SU-DHL-6 (cell line): ENCODE measurements at regions not wholly inside any gene's neighbourhood (a gene's known extent, or its start where the extent isn't known, plus 50 kb on each side); places are given as distances from the start of the nearest gene placed in this dataset.

ENCODE experiments used
- H2AFZ ChIP-seq: fragments of 200-600 bp; sonication (generic); 2 replicates; pipeline ENCODE4 v1.6.1; 2014; ENCODE audit warnings: low read depth, mild to moderate bottlenecking, moderate library complexity, mixed read lengths, antibody characterized with exemption, low read length; ENCODE audit not compliant: severe bottlenecking
- H3F3A ChIP-seq: fragments of 200-600 bp; shearing (Covaris generic); 2 replicates; pipeline ENCODE4 v1.6.0; 2016; ENCODE audit warnings: antibody characterized with exemption, mild to moderate bottlenecking; ENCODE audit not compliant: insufficient read depth
- H3K27ac ChIP-seq: fragments of 200-600 bp; sonication (generic); 2 replicates; pipeline ENCODE4 v1.5.1; 2016; ENCODE audit warnings: low read depth, mild to moderate bottlenecking, low read length, moderate library complexity, mixed read lengths
- H3K27me3 ChIP-seq: fragments of 200-600 bp; sonication (generic), shearing (Covaris generic); 2 replicates; pipeline ENCODE4 v1.6.0; 2014; ENCODE audit warnings: mild to moderate bottlenecking, low read length
- H3K36me3 ChIP-seq: fragments of 200-600 bp; sonication (generic); 2 replicates; pipeline ENCODE4 v1.6.1; 2014; ENCODE audit warnings: mild to moderate bottlenecking, low read length, mixed read lengths
- H3K4me2 ChIP-seq: fragments of 300-600, 200-600 bp; shearing (Covaris generic), sonication (generic); 2 replicates; pipeline ENCODE4 v1.6.0; 2014; ENCODE audit warnings: low read length, low read depth, mild to moderate bottlenecking; ENCODE audit not compliant: poor library complexity, severe bottlenecking
- H3K4me3 ChIP-seq: fragments of 200-600 bp; sonication (generic); 2 replicates; pipeline ENCODE4 v1.5.1; 2014; ENCODE audit warnings: antibody characterized with exemption, low read length, mild to moderate bottlenecking, mixed read lengths; ENCODE audit not compliant: insufficient read depth, poor library complexity, severe bottlenecking
- H3K79me2 ChIP-seq: fragments of 200-600 bp; sonication (generic); 2 replicates; pipeline ENCODE4 v1.6.1; 2014; ENCODE audit warnings: mild to moderate bottlenecking, low read length, moderate library complexity; ENCODE audit not compliant: insufficient read depth
- H3K9ac ChIP-seq: fragments of 200-600 bp; sonication (generic); 2 replicates; pipeline ENCODE4 v1.7.0; 2014; ENCODE audit warnings: mild to moderate bottlenecking, low read length
- H3K9me2 ChIP-seq: fragments of 200-600 bp; sonication (generic); replicated peaks from 2 replicates; pipeline ENCODE4 v1.6.1; 2014; ENCODE audit warnings: low read length; ENCODE audit not compliant: insufficient read depth
- H3K9me3 ChIP-seq: fragments of 200-600 bp; sonication (generic); 2 replicates; pipeline ENCODE4 v1.6.1; 2014; ENCODE audit warnings: low read length, mixed read lengths; ENCODE audit not compliant: insufficient read depth
- H4K20me1 ChIP-seq: fragments of 200-600 bp; sonication (generic); 2 replicates; pipeline ENCODE4 v1.6.1; 2014; ENCODE audit warnings: low read depth, mild to moderate bottlenecking, antibody characterized with exemption, low read length, moderate library complexity, mixed read lengths
- CTCF ChIP-seq: fragments of 200-600 bp; sonication (generic); IDR thresholded peaks from one replicate; pipeline ENCODE4 v1.5.1; 2017; ENCODE audit warnings: antibody characterized with exemption, mild to moderate bottlenecking, low read length, moderate library complexity; ENCODE audit not compliant: insufficient read depth, poor library complexity, severe bottlenecking
- EZH2phosphoT487 ChIP-seq: fragments of 200-600 bp; sonication (generic), shearing (Covaris generic); conservative IDR thresholded peaks from 2 replicates; pipeline ENCODE4 v1.6.1; 2018; ENCODE audit warnings: mild to moderate bottlenecking, antibody characterized with exemption, low read length, moderate library complexity, mixed read lengths

- H3K4me2 ChIP-seq, result no peak overlapping the region
- no peak overlapping the region for H3K27ac ChIP-seq
- no peaks in the 10 kb centered on the region for H4K20me1 ChIP-seq
- no peak overlapping the region for H3K4me3 ChIP-seq
- H3K79me2 ChIP-seq, result no peaks in the 10 kb centered on the region
- H3F3A ChIP-seq, result no peaks in the 10 kb centered on the region
- no peak overlapping the region for H3K9ac ChIP-seq
- no peaks in the 10 kb centered on the region for H3K9me2 ChIP-seq
- H3K9me3 ChIP-seq, result no peaks in the 10 kb centered on the region
- TF ChIP-seq EZH2phosphoT487, result no peak
- TF ChIP-seq CTCF, result no peak
- H3K36me3 ChIP-seq, result no peaks in the 10 kb centered on the region
- H3K27me3 ChIP-seq, result no peaks in the 10 kb centered on the region
- H2AFZ ChIP-seq, result no peak overlapping the region
Measured at GRCh38 chr6:80543151-80543550, 436.7 kb downstream of the BCKDHB start.

- Histone ChIP-seq H3K9me2 (no peaks in the 10 kb centered on the region), H4K20me1 (no peaks in the 10 kb centered on the region), H3K9me3 (no peaks in the 10 kb centered on the region), H3K4me2 (no peak overlapping the region), H2AFZ (no peak overlapping the region), H3K79me2 (no peaks in the 10 kb centered on the region), H3K27me3 (no peaks in the 10 kb centered on the region), H3K4me3 (no peak overlapping the region), H3K36me3 (no peaks in the 10 kb centered on the region), H3K9ac (no peak overlapping the region), H3F3A (no peaks in the 10 kb centered on the region), H3K27ac (no peak overlapping the region)
- TF ChIP-seq EZH2phosphoT487 (no peak), CTCF (no peak)
Measured at GRCh38 chr6:80541886-80542285, 435.4 kb downstream of the BCKDHB start.

- Histone ChIP-seq H3K79me2 (no peaks in the 10 kb centered on the region), H3F3A (no peaks in the 10 kb centered on the region), H2AFZ (no peak overlapping the region), H3K9me3 (no peaks in the 10 kb centered on the region), H4K20me1 (no peaks in the 10 kb centered on the region), H3K36me3 (no peaks in the 10 kb centered on the region), H3K4me2 (no peak overlapping the region), H3K27me3 (no peaks in the 10 kb centered on the region), H3K9ac (no peak overlapping the region), H3K27ac (no peak overlapping the region), H3K4me3 (no peak overlapping the region), H3K9me2 (no peaks in the 10 kb centered on the region)
- TF ChIP-seq CTCF (no peak), EZH2phosphoT487 (no peak)
Measured at GRCh38 chr6:80541181-80541580, 434.7 kb downstream of the BCKDHB start.
